NOMO-1 treated with dmso at 0.1 percent for 144 hours (cell line): ENCODE measurements at regions not wholly inside any gene's neighbourhood (a gene's known extent, or its start where the extent isn't known, plus 50 kb on each side); places are given as distances from the start of the nearest gene placed in this dataset.
A peak's percentile ranks its signal among the peaks of the same experiment; 100 is the strongest.

Experiments
- DNase-seq: peaks from one replicate; lab custom pipeline; 2025; ENCODE audit not compliant: unreplicated experiment; lab: John Stamatoyannopoulos, UW

DNA sequence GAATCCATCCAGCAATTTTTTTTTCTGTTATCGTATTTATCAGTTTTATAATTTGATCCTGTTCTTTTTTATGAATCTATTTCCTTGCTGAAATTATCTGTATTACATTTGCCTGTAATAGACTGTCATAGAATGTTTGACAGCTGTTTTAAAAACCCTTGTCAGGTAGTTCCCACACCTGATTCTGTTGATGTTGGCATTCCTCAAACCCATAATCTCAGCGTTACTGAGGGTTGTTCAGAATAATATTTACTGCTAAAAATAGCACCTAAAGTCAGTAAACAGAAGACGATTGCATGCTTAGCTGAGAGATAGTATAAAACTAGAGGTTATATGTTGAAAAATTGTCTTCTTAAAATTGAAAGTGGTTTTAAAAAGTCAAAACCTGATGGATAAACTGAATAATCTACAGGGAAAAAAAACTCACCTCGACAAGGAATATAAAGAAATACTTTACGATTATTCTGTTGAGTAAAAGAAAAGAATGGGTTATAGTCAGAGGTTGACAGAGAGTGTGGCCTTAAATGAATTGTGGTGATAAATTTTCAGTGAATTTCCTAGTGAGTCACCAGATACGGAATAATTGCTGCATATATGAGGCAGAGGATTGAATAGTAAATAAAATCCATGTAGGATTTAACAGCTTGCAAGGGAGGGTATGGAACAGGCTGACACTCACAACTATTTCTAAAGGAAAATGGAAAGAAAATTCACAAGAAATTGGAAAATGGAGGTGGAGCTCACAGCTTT is 824.1 kb upstream of the IGFBP3 start:
- no peak for DNase-seq

GRCh38 chr7:46742601-46743000 is 821.5 kb upstream of the IGFBP3 start:
- DNase-seq: no peak

DNA sequence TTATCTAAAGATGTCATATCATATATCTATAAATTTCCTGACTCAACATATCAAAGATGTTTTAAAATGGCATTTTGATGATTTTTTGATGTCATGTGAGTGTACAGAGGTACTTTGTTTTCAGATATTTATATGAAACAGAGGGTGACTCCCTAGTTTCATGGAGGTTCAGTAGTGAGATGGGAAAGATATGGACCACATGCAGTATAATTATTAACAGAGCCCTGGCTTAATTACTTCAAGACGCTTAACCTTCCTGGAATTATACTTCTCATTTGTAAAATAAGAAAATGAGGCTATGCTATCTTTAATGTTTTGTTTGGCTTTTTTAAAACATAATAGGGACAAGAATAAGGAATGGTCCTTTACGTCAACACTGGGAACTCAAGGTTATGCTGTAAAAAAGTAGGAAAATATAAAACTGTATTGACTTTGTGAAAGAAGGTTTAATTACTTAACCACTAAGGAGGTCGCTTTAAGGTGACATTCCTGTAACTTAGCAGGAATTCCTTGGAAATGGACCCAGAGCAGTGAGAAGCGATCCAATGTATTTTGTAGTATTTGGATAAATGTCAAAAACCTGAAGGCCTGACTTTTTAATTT is 821.0 kb upstream of the IGFBP3 start:
- no peak for DNase-seq

GRCh38 chr7:46741181-46741580 is 820.1 kb upstream of the IGFBP3 start:
- no peak for DNase-seq

DNA sequence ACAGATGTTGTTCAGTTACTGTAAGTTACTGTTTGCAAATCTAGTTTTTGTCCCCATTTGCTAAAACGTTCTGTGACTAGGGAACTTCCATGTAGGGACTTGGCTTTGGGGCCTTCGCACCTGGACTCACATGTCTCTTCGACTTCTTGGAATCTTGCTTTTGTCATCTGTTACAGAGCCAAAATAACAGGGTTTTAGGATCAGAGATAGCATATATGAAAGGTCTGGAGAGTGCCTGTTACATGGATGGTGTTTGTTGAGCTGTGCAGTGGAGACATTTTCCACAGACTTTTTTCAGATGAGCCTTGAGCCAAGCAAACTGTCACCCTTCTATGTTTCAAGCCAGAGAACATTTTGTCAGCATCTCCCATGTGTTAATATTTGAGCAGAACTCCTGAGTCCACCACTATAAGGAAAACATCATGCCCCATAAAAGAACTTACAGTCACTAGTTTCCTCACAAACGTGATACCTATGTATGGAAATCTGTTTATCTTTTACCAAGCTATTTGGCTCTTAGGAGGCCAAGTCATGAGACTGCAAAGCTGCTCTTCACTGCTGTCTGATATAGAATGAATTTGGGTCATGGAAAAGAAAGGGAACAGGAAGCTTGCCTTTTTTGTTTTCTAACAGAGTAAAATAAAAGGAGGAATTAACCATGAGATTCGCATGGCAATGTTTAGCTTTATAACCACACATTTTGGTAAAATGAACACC is 818.6 kb upstream of the IGFBP3 start:
- DNase-seq: no peak

DNA sequence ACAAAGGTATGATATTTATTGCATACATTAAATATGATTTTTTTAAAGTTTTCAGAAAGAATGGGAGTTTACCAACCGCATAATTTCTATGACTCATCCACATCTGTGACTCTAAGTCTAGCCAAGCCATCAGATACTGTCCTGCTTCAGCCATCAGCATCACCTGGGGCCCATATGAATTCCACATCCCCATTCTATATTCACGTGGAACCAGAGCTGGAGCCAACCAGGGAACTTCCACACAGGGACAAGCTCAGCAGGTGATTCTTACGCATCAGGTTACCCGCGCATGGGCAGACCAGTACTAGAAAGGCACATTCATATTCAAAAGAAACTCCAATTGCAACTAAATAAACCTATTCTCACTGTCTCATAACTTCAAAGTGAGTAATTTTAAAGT is 817.7 kb upstream of the IGFBP3 start:
- DNase-seq: no peak

DNA sequence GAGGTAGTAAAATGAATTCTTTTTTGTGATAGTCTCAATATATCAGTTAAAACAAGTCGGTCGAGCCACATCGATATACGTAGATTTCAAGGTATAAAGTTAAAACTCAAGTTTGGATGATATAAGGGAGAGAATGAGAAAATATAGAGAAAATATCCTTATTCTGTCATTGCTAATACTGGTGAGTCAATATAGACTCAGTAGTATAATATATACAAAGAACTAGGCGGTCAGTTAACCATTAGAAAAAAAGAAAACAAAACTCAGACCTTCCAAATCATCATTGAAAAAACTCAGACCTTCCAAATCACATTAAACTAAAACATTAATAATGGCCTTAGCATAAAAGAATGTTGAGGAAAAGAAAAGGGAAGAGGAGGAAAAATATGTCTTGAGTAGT is 817.1 kb upstream of the IGFBP3 start:
- DNase-seq: no peak

DNA sequence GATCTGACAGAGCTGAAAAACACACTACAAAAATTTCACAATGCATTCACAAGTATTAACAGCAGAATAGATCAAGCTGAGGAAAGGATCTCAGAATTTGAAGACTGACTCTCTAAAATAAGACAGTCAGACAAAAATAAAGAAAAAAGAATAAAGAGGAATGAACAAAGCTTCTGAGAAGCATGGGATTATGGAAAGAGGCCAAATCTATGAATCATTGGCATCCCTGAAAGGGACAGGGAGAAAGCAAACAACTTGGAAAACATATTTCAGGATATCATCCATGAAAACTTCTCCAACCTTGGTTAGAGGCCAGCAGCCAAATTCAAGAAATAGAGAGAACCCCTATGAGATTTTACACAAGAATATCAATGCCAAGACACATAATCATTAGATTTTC is 804.8 kb upstream of the IGFBP3 start:
- no peak for DNase-seq

DNA sequence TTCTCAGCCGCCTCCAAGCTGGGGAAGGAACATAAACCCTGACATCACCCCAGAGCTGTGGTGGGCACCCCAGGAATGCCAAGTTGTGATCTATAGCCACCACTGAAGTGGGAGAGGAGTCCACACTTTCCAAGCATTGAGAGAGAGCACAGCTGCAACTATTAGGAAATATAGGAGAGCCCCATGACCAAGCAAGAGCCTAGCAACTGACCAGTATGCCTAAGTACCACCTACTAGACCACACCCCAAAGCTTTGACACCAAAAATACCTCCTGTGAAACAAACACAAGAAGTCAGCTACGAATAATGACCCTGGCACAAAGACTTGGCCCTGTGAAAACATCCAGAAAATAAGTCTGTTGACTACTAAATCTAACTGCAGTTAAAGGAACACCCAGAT is 804.1 kb upstream of the IGFBP3 start:
- no peak for DNase-seq

DNA sequence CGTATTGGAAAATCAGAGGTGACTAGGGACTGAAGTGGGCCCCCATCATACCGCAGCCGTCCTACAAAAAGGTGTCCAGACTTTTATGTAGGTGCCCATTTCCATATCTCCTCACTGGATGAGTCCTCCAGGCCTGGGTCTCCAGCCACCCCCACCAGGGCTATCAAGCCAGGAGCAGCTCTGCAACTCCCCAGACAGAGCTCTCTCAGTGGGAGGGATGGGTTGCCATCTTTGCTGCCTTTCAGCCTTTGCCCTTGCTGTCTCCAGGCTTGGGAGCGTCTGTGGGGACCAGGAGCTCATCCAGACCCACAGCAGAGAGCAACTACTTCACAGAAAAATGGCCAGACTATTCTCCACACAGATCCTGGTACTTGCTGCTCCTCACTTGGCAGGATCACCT is 802.7 kb upstream of the IGFBP3 start:
- no peak for DNase-seq

- no peak for DNase-seq
These were observed 801.9 kb upstream of the IGFBP3 start for GRCh38 chr7:46723003-46723402.

DNA sequence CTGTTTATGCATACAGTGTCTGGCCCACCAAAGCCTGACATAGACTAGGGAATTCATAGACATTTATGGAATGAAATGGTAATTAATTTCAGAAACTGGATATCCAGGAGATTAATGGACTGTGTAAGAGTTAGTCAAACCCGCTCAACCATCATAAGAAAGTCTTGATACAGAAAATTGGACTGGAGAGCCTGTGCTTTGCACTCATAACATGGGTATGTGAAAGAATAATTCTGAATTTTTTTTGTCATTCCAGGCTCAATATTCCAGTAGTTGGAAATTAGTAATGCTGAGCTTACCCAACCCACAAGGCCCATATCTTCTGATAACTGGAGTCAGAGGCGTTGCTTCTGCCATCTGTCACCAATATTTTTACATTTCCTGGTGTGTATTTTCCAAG is 799.7 kb upstream of the IGFBP3 start:
- DNase-seq: no peak

DNA sequence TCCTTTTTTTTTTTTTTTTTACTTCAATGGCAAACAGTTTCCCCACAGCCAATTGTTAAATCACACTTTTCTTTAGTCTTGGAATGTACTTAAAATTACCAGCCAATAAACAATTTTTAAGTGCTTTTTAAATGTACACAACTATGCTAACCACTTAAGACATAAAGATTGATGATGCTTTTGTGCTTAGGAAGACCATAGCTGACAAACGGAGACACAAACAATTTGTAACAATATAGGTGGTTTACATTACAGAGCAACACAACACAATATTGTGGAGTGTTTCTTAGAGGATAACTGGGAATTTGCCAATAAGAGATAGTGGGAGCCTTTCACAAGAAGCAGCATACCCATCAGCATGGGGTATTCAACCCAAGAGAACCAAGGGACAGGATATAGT is 798.5 kb upstream of the IGFBP3 start:
- no peak for DNase-seq

GRCh38 chr7:46716926-46717325 is 795.9 kb upstream of the IGFBP3 start:
- DNase-seq: no peak

- peak; percentile 5 for DNase-seq
These were observed 794.5 kb upstream of the IGFBP3 start for GRCh38 chr7:46715579-46715978.

DNA sequence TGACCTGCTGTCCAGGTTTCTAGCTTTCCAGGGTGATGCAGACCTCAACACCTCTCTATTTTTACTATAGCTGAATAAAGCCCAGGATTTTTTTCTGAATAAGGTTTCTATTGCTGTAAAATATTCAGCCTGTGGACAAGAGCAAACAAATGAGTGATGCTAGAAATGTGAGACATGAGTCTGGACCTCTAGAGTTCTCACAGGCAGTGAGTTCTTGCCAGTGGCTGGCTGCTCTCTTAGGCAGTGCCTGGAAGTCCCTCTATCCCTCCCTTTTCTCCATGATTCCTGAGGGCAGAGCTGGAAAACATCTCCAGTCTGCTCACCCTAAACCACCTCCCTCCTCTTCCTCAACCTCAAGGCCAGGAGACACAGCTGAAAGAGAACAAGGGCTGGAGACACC is 793.8 kb upstream of the IGFBP3 start:
- no peak for DNase-seq

- no peak for DNase-seq
These were observed 793.0 kb upstream of the IGFBP3 start for GRCh38 chr7:46713868-46714596.

GRCh38 chr7:46710927-46711326 is 789.9 kb upstream of the IGFBP3 start:
- peak; percentile 2 for DNase-seq

DNA sequence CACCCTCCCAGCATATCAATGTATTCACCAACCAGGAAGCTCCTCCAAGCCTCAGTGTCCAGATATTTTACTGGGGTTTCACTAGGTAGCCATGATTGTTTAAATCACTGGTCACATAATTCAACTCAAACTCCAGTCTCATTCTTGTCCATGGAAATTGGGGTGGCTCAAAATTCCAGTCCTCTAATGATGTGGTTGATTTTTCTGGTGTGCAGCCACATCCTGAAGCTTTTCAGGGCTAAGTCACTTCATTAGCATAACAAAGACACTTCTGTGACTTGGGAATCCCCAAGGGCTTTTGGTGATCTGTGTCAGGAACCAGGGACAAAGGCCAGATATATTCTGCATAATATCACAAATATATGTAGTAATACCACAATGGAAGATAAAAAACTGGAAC is 786.9 kb upstream of the IGFBP3 start:
- DNase-seq: no peak

- no peak for DNase-seq
These were observed 784.5 kb upstream of the IGFBP3 start for GRCh38 chr7:46705386-46706255.

DNA sequence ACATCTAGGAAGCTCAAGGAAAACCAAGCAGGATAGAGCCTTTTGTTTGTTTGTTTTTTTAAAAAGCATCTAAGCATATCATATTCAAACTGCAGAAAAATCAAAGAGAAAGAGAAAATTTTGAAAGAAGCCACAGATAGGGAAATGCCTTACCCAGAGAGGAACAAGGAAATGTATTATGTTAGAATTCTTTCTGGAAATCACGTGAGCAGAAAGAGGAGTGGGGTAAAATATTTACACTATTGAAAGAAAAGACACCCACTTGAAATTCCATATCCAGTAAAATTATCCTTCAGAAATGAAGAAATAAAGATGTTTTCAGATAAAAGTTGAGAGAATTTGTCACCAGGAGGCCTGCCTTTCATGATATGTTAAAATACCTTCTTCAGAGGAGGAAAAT is 775.7 kb upstream of the IGFBP3 start:
- DNase-seq: no peak
